ENCODE measurements at regions not wholly inside any gene's neighbourhood (a gene's known extent, or its start where the extent isn't known, plus 50 kb on each side); places are given as distances from the start of the nearest gene placed in this dataset.

GRCh38 chr4:176406297-176406696 is 86.5 kb downstream of the SPCS3 start:
- ChIA-PET POLR2A (no interaction called here), CTCF (no interaction called here)
- no peak for DNase-seq (ENCODE audit: extremely low spot score)
- no peak for TF ChIP-seq CTCF (IDR thresholded peaks at IDR 0.05; ENCODE audit: control extremely low read depth, extremely low read depth, low read depth, missing control alignments)

GRCh38 chr4:176406736-176407135 is 87.0 kb downstream of the SPCS3 start:
- ChIA-PET POLR2A (no interaction called here), CTCF (no interaction called here)
- no peak for DNase-seq (ENCODE audit: extremely low spot score)
- TF ChIP-seq CTCF (IDR thresholded peaks at IDR 0.05; ENCODE audit: control extremely low read depth, extremely low read depth, low read depth, missing control alignments) = no peak

- no peak for DNase-seq (ENCODE audit: extremely low spot score)
- POLR2A ChIA-PET = no interaction called here
- CTCF ChIA-PET = no interaction called here
- TF ChIP-seq CTCF (IDR thresholded peaks at IDR 0.05; ENCODE audit: control extremely low read depth, extremely low read depth, low read depth, missing control alignments) = no peak
Observed at GRCh38 chr4:176409627-176410026, 89.9 kb downstream of the SPCS3 start.

GRCh38 chr4:176413171-176413570 is 93.4 kb downstream of the SPCS3 start:
- TF ChIP-seq CTCF (IDR thresholded peaks at IDR 0.05; ENCODE audit: control extremely low read depth, extremely low read depth, low read depth, missing control alignments) = no peak
- peak; percentile 35 for DNase-seq (ENCODE audit: extremely low spot score)
- ChIA-PET CTCF (interaction anchor here (3.7 kb wide), 1 partner anchor 36 kb away, joined by 11 read pairs; no protein-coding TSS in a partner anchor), POLR2A (no interaction called here)

- no peak for TF ChIP-seq CTCF (IDR thresholded peaks at IDR 0.05; ENCODE audit: control extremely low read depth, extremely low read depth, low read depth, missing control alignments)
- ChIA-PET CTCF (no interaction called here), POLR2A (no interaction called here)
- DNase-seq (ENCODE audit: extremely low spot score) = no peak
Observed at GRCh38 chr4:176422001-176422400, 102.2 kb downstream of the SPCS3 start.

- DNase-seq (ENCODE audit: extremely low spot score) = no peak
- ChIA-PET CTCF (no interaction called here), POLR2A (no interaction called here)
- TF ChIP-seq CTCF (IDR thresholded peaks at IDR 0.05; ENCODE audit: control extremely low read depth, extremely low read depth, low read depth, missing control alignments) = no peak
Observed at GRCh38 chr4:176422511-176422910, 102.7 kb downstream of the SPCS3 start.

- CTCF ChIA-PET = no interaction called here
- no peak for DNase-seq (ENCODE audit: extremely low spot score)
Observed at GRCh38 chr4:176425035-176425434, 105.3 kb downstream of the SPCS3 start.

More at GRCh38 chr4:176425035-176425434, 105.3 kb downstream of the SPCS3 start:
- POLR2A ChIA-PET = no interaction called here
- no peak for TF ChIP-seq CTCF (IDR thresholded peaks at IDR 0.05; ENCODE audit: control extremely low read depth, extremely low read depth, low read depth, missing control alignments)

All from GM10248 (cell line).